Lung (tissue), 11 donors: ENCODE measurements at regions not wholly inside any gene's neighbourhood (a gene's known extent, or its start where the extent isn't known, plus 50 kb on each side); places are given as distances from the start of the nearest gene placed in this dataset.

Experiments used
- ATAC-seq: fragments of 200-7000 bp; cut with Tn5 transposase; one replicate; pipeline ENCODE4 v1.9.1; 2020; ENCODE audit warnings: moderate number of reproducible peaks; ENCODE audit not compliant: insufficient read depth, low FRiP score
- DNase-seq, 3 donors: peaks; one replicate each; pipeline ENCODE4 v3.0.0-alpha.2; 2013 to 2017
- H3K27ac ChIP-seq, 2 donors: one replicate each; pipeline ENCODE4 v1.5.1; 2013; ENCODE audit warnings: mild to moderate bottlenecking in 2 of 2, moderate library complexity in 2 of 2, control low read depth in 1 of 2, inconsistent platforms in 1 of 2, low read depth in 1 of 2, low read length in 1 of 2
- H3K27me3 ChIP-seq, 3 donors: one replicate each; pipeline ENCODE4 v1.5.1; 2013; ENCODE audit warnings: low read length in 2 of 3; ENCODE audit not compliant: control insufficient read depth in 3 of 3, insufficient read depth in 3 of 3
- H3K36me3 ChIP-seq, 4 donors: one replicate each; pipeline ENCODE4 v1.5.1; 2013; ENCODE audit warnings: low read length in 4 of 4, mild to moderate bottlenecking in 1 of 4, moderate library complexity in 1 of 4; ENCODE audit not compliant: control insufficient read depth in 4 of 4, insufficient read depth in 4 of 4
- H3K4me1 ChIP-seq, 5 donors: one replicate each; pipeline ENCODE4 v1.5.1; 2013; ENCODE audit warnings: low read length in 5 of 5, mild to moderate bottlenecking in 2 of 5, moderate library complexity in 1 of 5; ENCODE audit not compliant: control insufficient read depth in 5 of 5, insufficient read depth in 5 of 5
- H3K4me3 ChIP-seq: one replicate; pipeline ENCODE4 v1.5.1; 2013; ENCODE audit warnings: mild to moderate bottlenecking, control low read depth, moderate library complexity
- H3K9ac ChIP-seq, 2 donors: one replicate each; pipeline ENCODE4 v1.5.1; 2013; ENCODE audit warnings: low read length in 2 of 2, control low read depth in 1 of 2; ENCODE audit not compliant: insufficient read depth in 1 of 2
- H3K9me3 ChIP-seq, 4 donors: one replicate each; pipeline ENCODE4 v1.5.1; 2013; ENCODE audit warnings: low read length in 3 of 4, mild to moderate bottlenecking in 1 of 4, moderate library complexity in 1 of 4; ENCODE audit not compliant: control insufficient read depth in 4 of 4, insufficient read depth in 3 of 4
- CTCF ChIP-seq: IDR thresholded peaks from 2 replicates; pipeline ENCODE4 v1.5.1; 2012; ENCODE audit warnings: mild to moderate bottlenecking; ENCODE audit errors: control extremely low read depth, extremely low read depth
- WGBS, 2 donors: extraction: QIAGEN DNeasy Blood & Tissue Kit; methylation state at CpG; one replicate each; pipeline ENCODE4 v1.1.7; 2013; 5-methylcytosine and 5-hydroxymethylcytosine counted together
- donor health status: control.
- donor health status: control.
- donor health status: Bipolar disorder and iron deficiency.
- donor health status: healthy.
- donor health status: DM: yes; HTN: yes; CAD: no.

GRCh38 chr1:106921186-106921585, 135.3 kb upstream of the PRMT6 start:
- Histone ChIP-seq H3K36me3 (no peaks in the 10 kb centered on the region), H3K9ac (no peak overlapping the region), H3K27ac (no peak overlapping the region), H3K9me3 (peaks cover 0 to 5% (median 0%) of the 10 kb centered on the region in 4 donors), H3K27me3 (no peaks in the 10 kb centered on the region), H3K4me3 (no peak overlapping the region), H3K4me1 (no peaks in the 10 kb centered on the region)
- DNase-seq (no peak), ATAC-seq (no peak)
- TF ChIP-seq CTCF = no peak

GRCh38 chr1:106924360-106924759, 132.1 kb upstream of the PRMT6 start:
- no peak for ATAC-seq
- Histone ChIP-seq H3K27me3 (no peaks in the 10 kb centered on the region), H3K27ac (no peak overlapping the region), H3K9me3 (peaks cover 0 to 5% (median 0%) of the 10 kb centered on the region in 4 donors), H3K36me3 (no peaks in the 10 kb centered on the region), H3K9ac (peak overlapping the region in 1 of 2 donors; percentile 45), H3K4me3 (no peak overlapping the region), H3K4me1 (no peaks in the 10 kb centered on the region)
- DNase-seq = peak in 2 of 3 donors; percentile 17 to 23
- whole genome bisulfite sequencing, 2 donors = 60 to 70% methylated on average over 5 of the region's 5 CpGs
- no peak for TF ChIP-seq CTCF

- Histone ChIP-seq H3K4me1 (no peaks in the 10 kb centered on the region), H3K36me3 (no peaks in the 10 kb centered on the region), H3K9ac (no peak overlapping the region), H3K4me3 (no peak overlapping the region), H3K27ac (no peak overlapping the region), H3K9me3 (peaks cover 0 to 3% (median 0%) of the 10 kb centered on the region in 4 donors), H3K27me3 (no peaks in the 10 kb centered on the region)
- no peak for ATAC-seq
- TF ChIP-seq CTCF = no peak
- no peak for DNase-seq
Observed at GRCh38 chr1:106925750-106926149, 130.7 kb upstream of the PRMT6 start.

- 79 to 82% methylated on average over 5 of the region's 5 CpGs for WGBS, 2 donors
- H3K9ac ChIP-seq = no peak overlapping the region
- H3K27ac ChIP-seq = no peak overlapping the region
- peaks cover 0 to 3% (median 0%) of the 10 kb centered on the region in 4 donors for H3K9me3 ChIP-seq
- ATAC-seq = no peak
- DNase-seq = no peak
- H3K4me3 ChIP-seq = no peak overlapping the region
- no peaks in the 10 kb centered on the region for H3K36me3 ChIP-seq
- H3K4me1 ChIP-seq = no peaks in the 10 kb centered on the region
- no peaks in the 10 kb centered on the region for H3K27me3 ChIP-seq
- TF ChIP-seq CTCF = no peak
Observed at GRCh38 chr1:106926803-106927582, 129.5 kb upstream of the PRMT6 start.
